ENCODE measurements at regions not wholly inside any gene's neighbourhood (a gene's known extent, or its start where the extent isn't known, plus 50 kb on each side); places are given as distances from the start of the nearest gene placed in this dataset.
A peak's percentile ranks its signal among the peaks of the same experiment; 100 is the strongest.

DNA sequence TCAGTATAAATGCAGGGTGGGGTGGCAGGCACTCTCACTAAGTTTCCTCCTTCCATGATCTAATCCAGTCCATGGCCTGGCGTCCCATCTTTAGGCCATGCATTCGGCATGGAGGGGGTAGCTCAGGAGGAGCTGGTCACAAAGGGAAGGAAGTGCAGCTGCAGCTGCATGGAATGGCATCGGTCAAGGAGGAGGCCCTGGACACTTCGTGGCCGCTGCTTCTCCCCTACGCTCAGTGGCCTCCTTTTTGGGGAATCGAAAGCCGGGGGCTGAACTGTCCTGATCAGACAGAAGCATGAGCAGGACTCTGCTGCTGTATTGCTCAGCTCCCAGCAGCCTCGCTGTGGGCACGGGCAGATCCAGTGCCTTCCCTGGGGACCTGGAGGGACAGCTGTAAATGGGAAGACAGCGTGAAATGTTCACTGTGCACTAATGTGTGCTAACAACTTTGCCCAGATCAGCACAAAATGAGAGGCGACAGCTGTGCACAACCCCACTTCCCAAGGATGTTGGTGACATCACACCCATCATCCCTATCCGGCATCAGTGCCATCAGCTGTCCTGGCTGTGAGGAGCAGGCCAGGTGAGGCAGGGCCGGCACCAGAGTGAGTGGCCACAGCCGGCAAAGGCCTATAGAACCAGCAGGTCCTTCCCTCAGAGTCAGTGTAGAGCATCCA lies 520.1 kb upstream of the RAB6C start:
- DNase-seq (ENCODE audit: low read depth, low spot score): no peak

DNA sequence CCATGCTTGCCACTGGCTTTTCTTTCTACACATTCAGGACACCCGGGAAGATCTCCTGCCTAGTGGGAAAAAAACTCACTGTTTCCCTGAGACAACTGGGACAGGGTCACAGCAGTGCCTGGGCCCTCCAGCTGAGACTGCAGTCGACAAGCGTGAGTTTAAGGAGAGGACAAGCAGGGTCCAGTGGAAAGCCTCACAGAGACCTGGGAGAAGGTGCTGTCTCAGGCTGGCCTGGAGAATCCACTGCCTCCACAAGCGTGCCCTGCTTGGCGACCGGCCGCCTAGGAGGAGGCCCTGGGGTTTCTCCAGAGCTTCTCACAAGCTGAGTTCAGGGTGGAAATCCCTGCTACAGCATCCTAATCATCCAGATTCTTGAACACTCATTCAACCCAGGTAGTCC lies 519.6 kb upstream of the RAB6C start:
- DNase-seq (ENCODE audit: low read depth, low spot score): no peak

DNA sequence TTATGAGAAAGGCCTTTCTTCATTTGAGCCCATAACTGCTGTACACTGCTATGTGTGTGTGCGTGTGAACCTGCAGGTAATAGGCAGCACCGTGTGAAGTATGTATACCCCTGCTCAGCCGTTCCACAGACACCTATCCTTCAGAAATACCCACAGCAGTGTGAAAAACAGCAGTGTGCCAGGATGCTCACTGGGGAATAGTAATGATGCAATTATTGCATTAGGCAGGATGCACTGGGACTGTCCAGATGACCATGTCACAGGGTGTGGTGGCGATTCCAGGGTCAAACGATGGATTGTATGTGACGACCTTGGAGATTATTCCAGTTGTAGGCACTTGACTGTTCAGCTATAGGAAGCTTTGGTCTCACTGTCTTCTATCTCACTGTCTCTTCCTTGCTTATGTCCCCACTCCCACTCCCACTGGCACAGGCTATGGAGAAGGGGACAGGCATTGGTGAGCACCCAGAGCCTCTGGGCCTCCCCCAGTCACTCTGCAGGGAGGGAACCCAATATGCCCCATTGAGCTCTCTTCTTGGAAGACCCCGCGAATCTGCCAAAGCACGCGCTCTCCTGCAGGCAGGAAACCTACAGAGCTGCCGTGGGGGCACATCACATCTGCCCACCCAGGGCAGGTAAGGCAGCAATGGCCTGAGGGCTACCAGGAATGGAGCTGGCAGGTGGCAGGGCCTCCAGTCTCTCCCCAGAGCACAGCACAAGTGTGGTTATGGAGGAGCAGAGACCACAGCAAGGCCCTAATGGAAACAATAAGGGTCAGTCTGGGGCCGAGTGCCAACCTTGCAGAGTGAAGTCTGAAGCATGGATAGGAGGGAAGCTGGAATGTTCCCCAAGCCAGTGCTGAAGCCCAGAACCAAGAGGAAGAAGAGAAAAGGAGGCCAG lies 518.9 kb upstream of the RAB6C start:
- DNase-seq (ENCODE audit: low read depth, low spot score): no peak

DNA sequence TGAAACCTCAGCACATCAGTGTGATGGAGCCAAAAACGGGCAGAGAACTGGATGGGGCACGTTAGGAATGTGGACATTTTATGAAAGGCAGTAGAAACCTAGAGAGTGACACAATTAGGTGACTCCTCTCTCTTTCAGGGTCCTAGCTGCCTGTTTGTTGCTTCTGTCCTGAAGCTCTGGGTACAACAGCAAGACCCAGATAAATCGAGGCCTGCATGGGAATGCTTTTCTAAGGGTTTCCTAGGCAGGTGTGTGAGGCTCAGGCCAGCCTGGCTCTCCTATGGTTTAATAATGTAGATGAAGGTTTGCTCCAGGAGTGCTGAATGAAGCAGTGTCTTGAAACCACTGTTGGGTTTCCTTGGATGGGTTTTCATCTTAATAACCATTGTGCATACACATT lies 517.1 kb upstream of the RAB6C start:
- DNase-seq (ENCODE audit: low read depth, low spot score): no peak

DNA sequence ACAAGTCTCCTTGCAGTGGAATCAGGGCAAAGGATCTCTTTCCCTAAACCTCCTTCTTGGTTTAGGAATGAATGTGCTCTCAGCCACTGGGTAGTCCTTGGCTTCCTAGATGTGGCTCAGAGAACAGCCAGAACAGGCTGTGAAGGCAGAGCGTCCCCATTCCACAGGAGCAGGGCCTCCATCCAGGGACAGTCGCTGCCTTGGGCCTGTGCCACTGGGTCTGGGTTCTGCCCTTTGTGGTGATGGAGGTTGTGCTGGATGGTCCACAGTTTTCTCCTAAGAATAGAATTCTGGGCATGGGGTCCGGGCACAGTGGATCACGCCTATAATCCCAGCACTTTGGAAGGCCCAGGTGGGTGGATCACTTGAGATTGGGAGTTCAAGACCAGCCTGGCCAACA lies 516.5 kb upstream of the RAB6C start:
- no peak for DNase-seq (ENCODE audit: low read depth, low spot score)

DNA sequence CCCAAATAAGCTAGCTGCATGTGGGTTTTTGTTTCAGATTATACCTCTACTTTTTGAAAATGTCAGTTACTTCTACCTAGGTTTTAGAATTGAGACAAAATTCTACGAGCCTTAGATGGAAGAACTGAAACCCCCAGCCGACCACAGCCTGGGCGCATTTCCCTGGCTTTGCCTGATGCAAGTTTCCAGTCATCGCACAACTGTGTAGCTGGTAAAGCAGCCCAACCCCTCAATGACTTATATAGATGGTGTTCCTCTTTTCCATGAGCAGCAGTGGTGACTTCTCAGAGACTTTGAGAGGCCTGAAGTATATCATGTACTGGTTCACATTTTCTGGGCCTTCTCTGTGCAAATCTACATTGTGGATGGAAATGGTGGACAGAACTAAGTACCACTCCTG lies 515.4 kb upstream of the RAB6C start:
- DNase-seq (ENCODE audit: low read depth, low spot score): no peak

DNA sequence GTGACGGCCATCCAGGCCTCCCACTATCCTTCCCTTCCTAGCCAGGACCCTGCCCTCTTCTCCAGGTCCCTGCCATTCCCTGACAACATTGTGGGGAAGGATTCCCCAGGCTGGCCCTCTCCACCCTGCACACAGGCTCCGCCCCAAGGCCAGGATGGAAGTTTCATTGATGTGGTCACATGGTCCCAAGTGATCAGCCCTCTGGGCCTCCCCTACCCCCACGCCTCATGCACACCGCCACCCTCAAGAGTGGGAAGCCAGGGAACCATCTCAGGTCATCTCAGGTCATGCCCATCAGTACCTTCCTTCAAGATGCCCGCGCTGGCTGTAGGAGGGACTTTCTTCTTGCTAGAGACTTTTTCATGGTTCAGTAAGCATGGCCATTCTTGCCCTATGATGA lies 514.8 kb upstream of the RAB6C start:
- no peak for DNase-seq (ENCODE audit: low read depth, low spot score)

DNA sequence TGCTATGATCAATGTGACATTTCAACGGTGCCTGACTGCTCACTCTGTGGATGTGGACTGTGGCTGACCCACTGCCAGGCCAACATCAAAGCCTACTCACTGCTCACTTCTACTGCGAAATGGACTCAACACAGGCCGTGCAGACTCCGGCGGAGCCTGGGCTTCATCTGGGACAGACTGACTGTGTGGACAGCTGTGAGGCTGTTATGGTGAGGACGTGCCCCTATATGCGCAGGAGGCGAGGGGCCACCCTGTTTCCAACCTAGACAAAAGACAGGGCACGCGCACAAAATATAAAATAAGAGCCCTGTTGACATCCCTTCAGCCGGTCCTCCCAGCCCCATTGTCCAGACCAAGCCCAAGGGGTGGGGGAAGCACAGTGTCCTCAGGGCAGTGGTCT lies 514.4 kb upstream of the RAB6C start:
- no peak for DNase-seq (ENCODE audit: low read depth, low spot score)

DNA sequence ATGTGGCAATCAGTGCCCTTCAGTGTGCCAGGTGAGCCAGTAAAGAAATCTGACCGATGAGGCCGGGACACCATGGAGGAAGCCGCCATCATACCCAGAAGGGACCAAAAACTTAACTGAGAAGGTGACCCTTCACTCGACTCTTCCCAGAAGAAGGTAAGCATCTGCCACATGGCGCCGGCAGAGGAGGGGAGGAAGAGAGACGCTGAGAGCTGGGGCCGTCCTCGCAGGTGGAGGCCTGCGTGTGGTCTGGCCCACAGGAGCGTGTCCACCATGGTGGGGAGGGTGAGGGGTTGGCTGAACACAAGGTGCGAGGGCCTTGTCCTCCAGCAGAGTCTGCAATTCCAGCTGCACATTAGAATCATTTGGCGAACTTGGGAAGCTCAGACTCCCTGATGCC lies 513.1 kb upstream of the RAB6C start:
- no peak for DNase-seq (ENCODE audit: low read depth, low spot score)

DNA sequence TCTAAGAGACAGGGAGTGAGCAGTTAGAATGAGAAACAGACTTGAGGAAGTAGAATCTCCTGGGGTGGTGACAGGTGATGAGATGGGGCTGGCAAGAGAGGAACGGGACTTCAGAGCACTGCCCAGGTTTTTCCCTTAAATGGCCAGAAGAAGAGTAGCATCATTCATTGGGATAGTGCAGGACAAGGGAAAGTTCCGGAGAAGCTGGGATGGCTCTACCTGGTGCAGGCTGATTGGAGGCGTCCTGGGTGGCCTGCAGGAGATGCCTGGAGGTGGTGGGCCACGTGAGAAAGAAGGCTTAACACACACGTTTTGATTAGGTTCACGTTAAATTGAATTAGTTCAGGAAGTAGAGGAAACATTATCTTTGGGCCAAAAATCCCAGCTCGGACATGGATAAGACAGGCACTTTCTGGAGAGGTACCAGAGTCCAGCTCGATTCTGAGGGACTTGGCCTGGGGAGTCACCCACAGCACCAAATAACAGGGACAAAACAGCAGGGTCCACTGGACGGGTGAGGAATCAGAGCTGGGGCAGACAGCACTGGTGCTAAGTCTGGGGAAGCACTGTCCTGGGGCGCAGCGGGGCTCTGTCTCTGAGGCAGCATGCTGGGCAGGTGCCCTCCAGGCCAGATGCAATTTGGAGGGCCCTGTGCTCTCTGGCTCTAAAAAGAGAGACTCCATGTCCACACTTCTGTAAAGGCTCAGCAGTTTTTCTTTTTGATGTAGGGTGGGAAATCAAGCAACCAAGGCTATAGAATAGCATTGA lies 512.3 kb upstream of the RAB6C start:
- DNase-seq (ENCODE audit: low read depth, low spot score): no peak

DNA sequence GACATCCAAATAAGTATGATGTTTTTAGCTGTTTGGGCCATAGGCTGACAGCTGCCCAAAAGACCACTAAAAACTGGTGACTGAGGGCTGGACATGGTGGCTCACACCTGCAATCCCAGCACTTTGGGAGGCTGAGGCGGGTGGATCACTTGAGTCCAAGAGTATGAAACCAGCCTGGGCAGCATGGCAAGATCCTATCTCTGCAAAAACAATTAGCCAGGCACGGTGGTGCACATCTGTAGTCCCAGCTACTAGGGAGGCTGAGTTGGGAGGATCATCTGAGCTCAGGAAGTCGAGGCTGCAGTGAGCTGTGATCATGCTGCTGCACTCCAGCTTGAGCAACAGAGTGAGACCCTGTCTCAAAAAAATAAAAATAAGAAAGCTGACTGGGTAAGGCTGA lies 511.5 kb upstream of the RAB6C start:
- no peak for DNase-seq (ENCODE audit: low read depth, low spot score)

DNA sequence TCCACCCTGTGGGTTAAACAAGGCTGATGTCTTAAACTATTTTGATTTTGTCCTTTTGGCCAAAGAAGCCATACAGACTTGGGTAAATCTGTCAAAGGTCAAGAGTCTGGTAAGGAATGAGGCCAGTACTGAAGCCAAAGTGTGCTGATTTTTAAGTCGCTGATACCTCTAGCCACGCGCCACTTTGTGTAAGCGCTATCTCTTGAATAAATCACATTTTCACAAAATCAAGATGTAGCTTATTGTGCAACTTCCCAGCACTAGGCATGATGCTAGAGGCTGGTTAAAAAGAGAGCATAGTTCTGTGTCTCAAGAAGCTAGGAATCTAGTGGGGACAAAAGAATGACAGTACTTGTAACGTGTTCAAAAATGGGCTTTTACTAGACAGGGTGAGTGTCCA lies 510.6 kb upstream of the RAB6C start:
- no peak for DNase-seq (ENCODE audit: low read depth, low spot score)

DNA sequence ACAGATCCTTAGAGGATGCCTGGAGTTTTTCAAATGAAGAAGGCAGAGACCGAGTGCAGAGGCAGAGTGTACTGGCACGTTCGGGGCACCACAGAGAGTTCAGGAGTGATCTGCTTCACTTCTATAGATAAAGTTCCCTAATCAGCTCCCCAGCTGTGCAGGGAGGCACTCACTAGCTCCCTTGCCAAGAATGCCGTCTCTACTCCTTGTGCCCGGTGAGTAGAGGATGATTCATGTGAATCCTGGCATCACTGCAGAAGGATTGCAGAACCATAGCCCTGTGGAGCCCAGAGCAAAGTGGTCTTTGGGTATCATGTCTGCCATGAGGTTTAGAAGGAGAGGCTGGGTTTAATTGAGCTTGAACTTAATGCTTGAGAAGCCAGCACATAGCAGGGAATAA lies 510.1 kb upstream of the RAB6C start:
- peak; percentile 27 for DNase-seq (ENCODE audit: low read depth, low spot score)

DNA sequence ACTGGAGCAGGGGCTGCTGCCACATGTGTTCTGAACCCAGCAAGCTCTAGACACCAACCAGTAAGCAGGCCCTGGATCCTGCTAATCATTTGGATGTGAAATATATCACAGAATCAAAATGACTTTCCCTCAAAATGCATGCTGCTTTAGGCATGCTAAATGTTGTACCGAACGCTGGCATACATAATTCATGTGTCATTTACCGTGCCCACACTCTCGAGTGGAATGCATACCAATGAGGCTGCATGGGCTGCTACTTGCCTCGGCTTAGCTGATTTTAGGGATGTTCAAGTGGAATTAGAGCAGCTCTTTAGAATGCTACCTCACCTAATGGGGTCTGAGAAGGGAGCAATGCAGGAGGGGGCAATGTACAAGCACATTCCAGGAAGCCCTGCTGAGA lies 509.6 kb upstream of the RAB6C start:
- DNase-seq (ENCODE audit: low read depth, low spot score): peak; percentile 41

DNA sequence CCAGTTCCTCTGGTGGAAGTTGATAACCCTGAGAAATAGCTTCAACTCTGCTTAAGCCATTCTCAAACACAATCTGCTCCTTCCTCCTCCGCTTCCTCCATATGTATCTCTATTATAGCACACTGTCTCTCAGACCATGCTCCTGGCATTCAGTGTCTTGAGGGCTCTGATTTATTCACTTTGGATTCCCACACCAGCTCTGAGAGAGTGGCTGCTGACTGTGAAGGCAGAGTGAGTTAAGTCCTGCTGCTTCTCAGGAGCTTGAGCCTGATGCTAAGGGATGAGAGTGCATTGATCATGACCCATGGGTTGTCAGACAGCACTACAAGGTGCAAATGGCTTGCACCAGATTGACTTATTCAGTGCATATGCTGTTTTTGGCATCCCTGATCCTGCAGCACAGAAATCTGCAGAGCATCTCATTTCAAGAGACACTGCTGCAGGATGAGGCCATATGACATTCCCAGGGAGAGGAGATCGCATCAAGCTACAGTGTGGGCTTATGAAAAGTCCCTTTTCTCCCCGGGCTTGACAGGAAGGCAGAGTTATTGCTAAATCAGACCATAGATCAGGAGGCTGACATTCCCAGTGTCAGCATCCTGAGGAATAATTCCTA lies 500.5 kb upstream of the RAB6C start:
- no peak for DNase-seq (ENCODE audit: low read depth, low spot score)

DNA sequence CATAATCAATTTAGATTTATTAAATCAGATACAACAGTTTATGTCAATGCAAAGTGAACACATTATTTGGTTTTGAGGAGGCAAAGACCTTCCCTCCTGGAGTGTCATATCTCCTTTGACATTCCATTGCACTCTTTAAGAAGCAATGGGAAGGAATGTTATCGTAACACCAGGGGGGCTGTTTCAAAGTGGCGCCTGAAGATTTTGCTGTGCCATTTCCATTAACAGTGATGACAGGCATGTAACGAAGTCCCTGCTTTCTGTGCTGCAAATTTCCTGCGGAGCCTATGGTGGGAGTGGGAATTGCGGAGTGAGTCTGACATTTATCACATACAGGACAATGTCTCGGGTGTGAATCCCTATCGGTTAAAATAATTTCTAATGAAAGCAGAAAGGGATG lies 499.6 kb upstream of the RAB6C start:
- no peak for DNase-seq (ENCODE audit: low read depth, low spot score)

DNA sequence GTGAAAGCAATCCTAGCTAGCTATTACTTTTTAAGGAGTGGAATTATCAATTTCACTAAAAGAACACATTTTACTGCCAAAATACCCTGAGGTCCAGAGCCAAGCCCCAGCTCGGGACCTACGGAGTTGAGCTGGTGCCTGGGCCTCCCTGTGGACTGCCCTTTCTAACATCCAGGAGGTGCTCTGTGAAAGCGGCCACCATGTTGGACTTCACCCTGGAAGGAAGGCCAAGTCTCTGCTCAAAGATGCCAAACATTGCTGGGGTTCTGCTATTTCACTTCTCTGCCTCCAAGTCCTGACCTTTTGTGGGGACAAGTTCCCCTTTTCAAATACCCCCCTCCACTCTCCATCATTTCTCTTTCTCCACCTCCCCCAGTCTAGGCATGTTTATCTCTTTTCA lies 498.7 kb upstream of the RAB6C start:
- DNase-seq (ENCODE audit: low read depth, low spot score): no peak

DNA sequence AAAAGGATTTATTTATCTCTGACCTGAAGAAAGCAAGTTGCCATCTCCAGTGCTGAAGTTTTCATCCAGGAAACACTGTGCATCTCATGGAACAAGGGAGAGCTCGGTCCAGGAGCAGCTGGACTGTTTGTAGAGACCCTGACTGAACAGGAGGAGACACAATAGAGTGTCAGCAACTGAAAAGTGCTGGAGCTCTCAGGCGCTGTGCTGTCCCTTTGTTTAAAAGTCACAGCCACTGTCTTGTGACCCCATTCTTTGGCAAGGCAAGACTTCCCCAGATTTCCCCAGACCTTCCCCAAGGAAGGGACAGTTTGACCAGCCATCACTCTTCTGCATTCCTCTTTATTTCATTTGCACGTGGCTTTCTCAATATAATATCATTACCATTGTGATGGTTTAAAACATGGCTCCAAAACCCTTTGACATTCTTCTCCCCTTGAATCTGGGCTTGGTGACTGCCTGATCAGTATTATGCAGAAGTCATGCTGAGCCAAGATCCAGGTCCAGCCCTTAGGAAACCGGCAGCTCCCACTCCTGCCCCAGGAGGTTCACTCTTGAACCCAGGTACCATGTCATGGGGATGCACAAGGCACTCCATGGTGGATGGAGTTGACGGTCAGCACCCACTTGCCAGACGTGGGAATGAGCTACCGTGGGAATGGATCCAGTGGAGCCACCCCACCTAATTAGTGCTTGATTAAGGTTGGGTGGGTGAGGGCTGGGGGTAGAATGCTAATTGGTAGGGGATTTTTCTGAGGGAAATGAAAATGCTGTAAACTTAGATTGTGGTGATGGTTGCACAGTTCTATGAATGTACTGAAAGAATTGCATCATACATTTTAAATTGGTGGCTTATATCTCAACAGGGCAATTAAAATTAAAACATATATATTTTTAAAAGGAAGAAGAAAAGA lies 497.9 kb upstream of the RAB6C start:
- DNase-seq (ENCODE audit: low read depth, low spot score): no peak

DNA sequence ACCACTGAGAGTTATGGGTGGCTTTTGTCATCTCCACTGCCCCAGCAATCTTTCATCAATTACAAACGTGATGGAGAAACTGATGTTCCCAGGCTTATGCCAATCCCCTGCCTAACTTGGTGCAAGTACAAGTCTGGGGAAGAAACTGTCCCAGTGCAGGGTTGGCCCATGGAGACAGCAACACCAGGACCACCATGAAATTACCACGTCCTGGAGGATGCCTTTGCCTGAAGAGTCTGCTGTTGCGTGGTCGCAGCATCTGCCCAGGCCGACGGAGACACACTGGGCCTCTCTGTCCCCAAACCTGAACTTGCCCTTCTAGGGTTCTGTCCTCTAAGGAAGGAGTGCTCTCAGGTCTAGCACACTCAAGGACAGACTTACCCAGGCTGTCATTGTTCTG lies 496.8 kb upstream of the RAB6C start:
- no peak for DNase-seq (ENCODE audit: low read depth, low spot score)

DNA sequence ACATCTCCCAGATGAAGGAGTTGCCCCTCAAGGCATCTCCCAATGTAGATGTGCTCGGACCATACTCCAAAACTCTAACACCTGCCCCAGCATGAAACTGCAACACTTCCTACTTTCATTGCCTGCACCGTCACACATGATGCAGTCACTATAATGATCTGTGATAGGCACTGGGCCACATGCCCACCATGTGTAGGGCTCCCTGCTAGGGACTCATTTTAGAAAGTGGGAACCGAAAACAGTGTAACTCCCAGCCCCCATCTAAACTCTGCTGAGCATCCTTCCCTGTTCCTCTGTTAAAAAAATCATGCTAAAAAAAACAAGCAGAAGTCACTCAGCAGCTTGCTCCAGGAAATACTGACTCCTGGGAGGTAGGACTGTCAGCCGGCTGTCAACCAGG lies 496.1 kb upstream of the RAB6C start:
- no peak for DNase-seq (ENCODE audit: low read depth, low spot score)

All from astrocyte of the hippocampus (primary cell).